ENCODE measurements at regions not wholly inside any gene's neighbourhood (a gene's known extent, or its start where the extent isn't known, plus 50 kb on each side); places are given as distances from the start of the nearest gene placed in this dataset.

DNA sequence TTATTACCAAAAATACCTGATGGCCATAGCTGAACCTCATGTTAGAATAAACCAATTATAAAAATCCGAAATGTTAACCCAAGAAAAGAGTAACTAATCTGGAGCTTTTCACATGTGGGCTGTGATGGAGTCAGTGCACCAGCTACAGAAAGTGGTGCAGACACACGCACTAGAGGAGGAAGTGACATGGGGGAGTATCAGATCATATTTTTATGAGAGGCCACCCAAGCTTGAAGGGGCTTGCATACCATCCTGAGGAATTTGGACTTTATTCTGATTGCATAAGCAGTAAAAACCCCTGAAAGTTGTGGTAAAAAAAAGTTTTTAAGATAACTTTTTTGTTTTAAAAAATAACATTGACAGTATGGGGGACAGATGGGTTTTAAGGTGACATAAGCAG, 1148.5 kb upstream of the CELF2 start:
- Histone ChIP-seq H4K20me1 (replicated peaks; ENCODE audit: control insufficient read depth, extremely low read depth, insufficient read depth, low read length) (no peaks in the 10 kb centered on the region), H3K9me1 (replicated peaks; ENCODE audit: control insufficient read depth, extremely low read depth, insufficient read depth, low read length) (no peaks in the 10 kb centered on the region), H3K4me2 (ENCODE audit: insufficient read depth, low read length) (no peak overlapping the region), H3K79me2 (ENCODE audit: control insufficient read depth, insufficient read depth, low read length) (no peaks in the 10 kb centered on the region), H3K27ac (ENCODE audit: insufficient read depth, low read depth, low read length) (no peak overlapping the region), H2AFZ (ENCODE audit: low read depth, low read length) (no peak overlapping the region), H3K36me3 (ENCODE audit: control insufficient read depth in 2 of 2, extremely low read depth in 1 of 2, insufficient read depth in 2 of 2, low read length in 2 of 2) (no peaks in the 10 kb centered on the region), H3K9ac (replicated peaks; ENCODE audit: extremely low read depth, insufficient read depth, low read length) (no peak overlapping the region), H3K4me1 (ENCODE audit: control insufficient read depth, extremely low read depth, insufficient read depth, low read length) (no peaks in the 10 kb centered on the region), H3K9me3 (replicated peaks; ENCODE audit: control insufficient read depth, insufficient read depth, low read length) (no peaks in the 10 kb centered on the region), H3K4me3 (replicated peaks in 1 of 3; ENCODE audit: insufficient read depth in 1 of 3, low read depth in 1 of 3, low read length in 3 of 3) (no peak overlapping the region), H3K27me3 (ENCODE audit: control insufficient read depth in 2 of 2, insufficient read depth in 2 of 2, low read length in 2 of 2) (no peaks in the 10 kb centered on the region)
- intact Hi-C loops (cut with micrococcal nuclease) (no loop called here), dilution Hi-C loops (cut with MboI; ENCODE audit: extremely low pct_ligation_motif_present, low sequenced_read_pairs) (no loop called here)
- ChIA-PET CTCF (no interaction called here), POLR2A (no interaction called here)
- TF ChIP-seq GATA2 (IDR thresholded peaks at IDR 0.05; ENCODE audit: insufficient read depth, insufficient read length, low read depth, low read length): no peak
- TF ChIP-seq FOS (IDR thresholded peaks at IDR 0.05; ENCODE audit: borderline replicate concordance, insufficient read depth, low read length): no peak
- TF ChIP-seq JUN (IDR thresholded peaks at IDR 0.05; ENCODE audit: borderline replicate concordance, insufficient read depth, insufficient read length, low read depth): no peak
- no peak for TF ChIP-seq POLR2AphosphoS5 (IDR thresholded peaks at IDR 0.05; ENCODE audit: insufficient read depth, low read depth, low read length)
- TF ChIP-seq EZH2 (IDR thresholded peaks at IDR 0.05; ENCODE audit: borderline replicate concordance, low read depth, low read length, severe bottlenecking): no peak
- no peak for TF ChIP-seq POLR2A (IDR thresholded peaks at IDR 0.05; ENCODE audit: low read depth, low read length)
- BruUV-seq (replicated peaks): no TSS peak
- no peak for DNase-seq (ENCODE audit: low read depth, low spot score)
- no peak for FAIRE-seq

DNA sequence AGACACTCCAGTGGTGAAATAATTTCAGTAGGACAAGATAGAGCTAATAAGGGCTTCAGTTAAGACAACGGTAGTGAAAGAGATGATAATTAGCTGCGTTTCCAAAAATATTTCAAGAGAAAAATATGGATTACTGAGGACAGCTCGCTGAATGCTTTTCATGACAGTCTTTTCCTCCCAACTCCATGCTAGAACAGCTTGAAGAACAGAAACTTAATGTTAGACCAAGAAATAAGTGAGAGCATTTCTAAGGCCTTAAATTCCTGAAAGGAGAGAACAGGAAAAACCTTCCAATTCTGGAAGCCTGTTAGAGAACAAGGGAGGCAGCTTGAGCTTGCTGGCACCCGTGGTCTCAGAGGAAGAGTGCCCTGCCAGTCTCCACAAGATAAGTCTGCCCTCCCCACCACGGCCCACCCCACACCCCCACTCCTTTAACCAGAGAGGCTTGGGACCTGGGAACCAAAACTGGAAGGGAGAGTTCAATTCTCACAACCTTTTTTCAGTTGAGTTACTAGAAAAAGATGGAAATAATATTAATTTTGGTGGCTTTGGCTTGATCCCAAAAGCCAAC, 1148.0 kb upstream of the CELF2 start:
- POLR2A ChIA-PET: no interaction called here
- Histone ChIP-seq H3K9me1 (replicated peaks; ENCODE audit: control insufficient read depth, extremely low read depth, insufficient read depth, low read length) (no peaks in the 10 kb centered on the region), H3K27ac (ENCODE audit: insufficient read depth, low read depth, low read length) (no peak overlapping the region), H3K4me1 (ENCODE audit: control insufficient read depth, extremely low read depth, insufficient read depth, low read length) (no peaks in the 10 kb centered on the region), H3K27me3 (ENCODE audit: control insufficient read depth in 2 of 2, insufficient read depth in 2 of 2, low read length in 2 of 2) (no peaks in the 10 kb centered on the region), H4K20me1 (replicated peaks; ENCODE audit: control insufficient read depth, extremely low read depth, insufficient read depth, low read length) (no peaks in the 10 kb centered on the region), H3K9ac (replicated peaks; ENCODE audit: extremely low read depth, insufficient read depth, low read length) (no peak overlapping the region), H3K36me3 (ENCODE audit: control insufficient read depth in 2 of 2, extremely low read depth in 1 of 2, insufficient read depth in 2 of 2, low read length in 2 of 2) (no peaks in the 10 kb centered on the region), H3K4me3 (replicated peaks in 1 of 3; ENCODE audit: insufficient read depth in 1 of 3, low read depth in 1 of 3, low read length in 3 of 3) (no peak overlapping the region), H3K9me3 (replicated peaks; ENCODE audit: control insufficient read depth, insufficient read depth, low read length) (no peaks in the 10 kb centered on the region), H3K79me2 (ENCODE audit: control insufficient read depth, insufficient read depth, low read length) (no peaks in the 10 kb centered on the region), H2AFZ (ENCODE audit: low read depth, low read length) (no peak overlapping the region), H3K4me2 (ENCODE audit: insufficient read depth, low read length) (no peak overlapping the region)
- intact Hi-C loops (cut with micrococcal nuclease): no loop called here
- dilution Hi-C loops (cut with MboI; ENCODE audit: extremely low pct_ligation_motif_present, low sequenced_read_pairs): no loop called here
- no TSS peak for BruUV-seq (replicated peaks)
- CTCF ChIA-PET: interaction anchor here (0.6 kb wide), 1 partner anchor 579 kb away, joined by 4 read pairs; no protein-coding TSS in a partner anchor
- FAIRE-seq (no peak), DNase-seq (ENCODE audit: low read depth, low spot score) (no peak)
- TF ChIP-seq FOS (IDR thresholded peaks at IDR 0.05; ENCODE audit: borderline replicate concordance, insufficient read depth, low read length): no peak
- no peak for TF ChIP-seq MYC (IDR thresholded peaks at IDR 0.05; ENCODE audit: low read depth, low read length)
- TF ChIP-seq JUN (IDR thresholded peaks at IDR 0.05; ENCODE audit: borderline replicate concordance, insufficient read depth, insufficient read length, low read depth): no peak
- TF ChIP-seq GATA2 (IDR thresholded peaks at IDR 0.05; ENCODE audit: insufficient read depth, insufficient read length, low read depth, low read length): no peak
- no peak for TF ChIP-seq POLR2AphosphoS5 (IDR thresholded peaks at IDR 0.05; ENCODE audit: insufficient read depth, low read depth, low read length)
- no peak for TF ChIP-seq CTCF (IDR thresholded peaks at IDR 0.05; ENCODE audit: extremely low read depth in 1 of 2, insufficient read depth in 1 of 2, low read depth in 1 of 2, low read length in 2 of 2)
- TF ChIP-seq POLR2A (IDR thresholded peaks at IDR 0.05; ENCODE audit: low read depth, low read length): no peak
- TF ChIP-seq, protein P1, sequence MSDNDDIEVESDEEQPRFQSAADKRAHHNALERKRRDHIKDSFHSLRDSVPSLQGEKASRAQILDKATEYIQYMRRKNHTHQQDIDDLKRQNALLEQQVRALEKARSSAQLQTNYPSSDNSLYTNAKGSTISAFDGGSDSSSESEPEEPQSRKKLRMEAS (IDR thresholded peaks at IDR 0.05; ENCODE audit: insufficient read depth, insufficient read length): no peak
- TF ChIP-seq EZH2 (IDR thresholded peaks at IDR 0.05; ENCODE audit: borderline replicate concordance, low read depth, low read length, severe bottlenecking): no peak

All from endothelial cell of umbilical vein (primary cell).